Thyroid gland (tissue), 4 donors: ENCODE measurements at regions not wholly inside any gene's neighbourhood (a gene's known extent, or its start where the extent isn't known, plus 50 kb on each side); places are given as distances from the start of the nearest gene placed in this dataset.
A peak's percentile ranks its signal among the peaks of the same experiment; 100 is the strongest.

Experiments
- DNase-seq, 2 donors: peaks; one replicate each; pipeline ENCODE4 v3.0.0-alpha.2; 2019
- H3K27ac ChIP-seq, 3 donors: fragments of 200-600 bp; sonication (generic); 1 replicate in 2 of 3; 2 replicates in 1 of 3; pipeline ENCODE4 v1.5.1; 2016 to 2019; ENCODE audit warnings: mild to moderate bottlenecking in 1 of 3, moderate library complexity in 1 of 3
- H3K27me3 ChIP-seq: fragments of 200-600 bp; sonication (generic); one replicate; pipeline ENCODE4 v1.5.1; 2019
- H3K36me3 ChIP-seq, 2 donors: fragments of 200-600 bp; sonication (generic); one replicate each; pipeline ENCODE4 v1.5.1; 2016 to 2019
- H3K4me1 ChIP-seq, 2 donors: fragments of 200-600 bp; sonication (generic); one replicate each; pipeline ENCODE4 v1.5.1; 2017 to 2019
- H3K4me3 ChIP-seq, 3 donors: fragments of 200-600 bp; sonication (generic); replicated peaks in 1 of 3; 1 replicate in 2 of 3; 2 replicates in 1 of 3; pipeline ENCODE4 v1.5.1; 2016; ENCODE audit warnings: mild to moderate bottlenecking in 1 of 3
- H3K9me3 ChIP-seq: fragments of 200-600 bp; sonication (generic); one replicate; pipeline ENCODE4 v1.5.1; 2017
- POLR2A ChIP-seq, 2 donors: fragments of 450-650 bp; IDR thresholded peaks; one replicate each; pipeline ENCODE4 v1.6.1; 2017; ENCODE audit warnings: antibody characterized with exemption in 2 of 2, mild to moderate bottlenecking in 2 of 2, moderate library complexity in 1 of 2
- WGBS, 2 donors: methylation state at CpG; one replicate each; pipeline ENCODE4 v1.1.5; 2017; 5-methylcytosine and 5-hydroxymethylcytosine counted together
- intact Hi-C: fragments of 100-400 bp; cut with DNase I; formaldehyde crosslinking; loops from one replicate; pipeline ENCODE4 v1.15.1; 2023
- TF ChIP-seq, protein P1 (sequence below), 6 experiments: fragments of 200-600 bp in 3 of 6; fragments of 450-650 bp in 3 of 6; sonication (generic) in 3 of 6; IDR thresholded peaks; one replicate each; pipeline ENCODE4 v1.5.1; 2016 to 2019; ENCODE audit warnings: antibody characterized with exemption in 6 of 6, mild to moderate bottlenecking in 2 of 6, inconsistent platforms in 1 of 6, moderate library complexity in 1 of 6

DNA sequence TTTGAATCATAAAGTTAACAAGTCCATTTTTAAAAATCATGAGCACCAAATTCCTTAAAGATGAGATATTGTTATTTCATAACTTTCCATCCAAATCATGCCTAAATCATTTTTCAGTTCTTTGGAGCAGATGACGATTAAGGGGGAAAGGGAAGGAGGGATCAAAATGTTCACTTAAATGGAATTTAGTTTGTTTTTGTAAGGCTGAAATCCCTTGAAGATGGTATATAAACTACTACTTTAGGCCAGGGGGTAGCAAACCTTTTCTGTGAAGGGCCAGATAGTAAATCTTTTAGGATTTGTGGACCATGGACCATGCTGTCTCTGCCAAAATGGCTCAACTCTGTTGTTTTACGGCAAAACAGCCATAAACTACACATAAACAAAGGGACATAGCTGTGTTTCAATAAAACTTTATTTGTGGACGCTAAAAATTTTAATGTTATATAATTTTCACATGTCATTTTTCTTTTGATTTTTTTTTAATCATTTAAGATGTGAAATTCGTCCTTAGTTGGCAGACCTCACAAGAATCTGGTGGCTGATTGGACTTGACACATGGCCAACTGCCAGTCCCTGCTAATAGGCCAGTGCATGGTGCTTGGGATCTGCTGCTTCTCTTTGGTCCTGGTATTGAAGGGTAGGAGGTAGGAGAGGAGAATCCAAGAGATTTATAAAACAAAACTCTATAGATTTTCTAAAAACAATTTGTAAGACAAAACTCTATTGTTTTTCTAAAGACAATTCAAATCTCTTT lies 52.0 kb upstream of the RTN4 start:
- DNase-seq = no peak
- no peak overlapping the region for H3K4me3 ChIP-seq
- H3K27me3 ChIP-seq = no peaks in the 10 kb centered on the region
- peaks cover 10 to 30% of the 10 kb centered on the region in 2 donors for H3K4me1 ChIP-seq
- H3K27ac ChIP-seq = peak overlapping the region; percentile 27 to 65 (median 28)
- H3K36me3 ChIP-seq = no peaks in the 10 kb centered on the region
- intact Hi-C loops = no loop called here
- 78 to 83% methylated on average over 4 of the region's 4 CpGs for WGBS, 2 donors
- TF ChIP-seq, protein P1, sequence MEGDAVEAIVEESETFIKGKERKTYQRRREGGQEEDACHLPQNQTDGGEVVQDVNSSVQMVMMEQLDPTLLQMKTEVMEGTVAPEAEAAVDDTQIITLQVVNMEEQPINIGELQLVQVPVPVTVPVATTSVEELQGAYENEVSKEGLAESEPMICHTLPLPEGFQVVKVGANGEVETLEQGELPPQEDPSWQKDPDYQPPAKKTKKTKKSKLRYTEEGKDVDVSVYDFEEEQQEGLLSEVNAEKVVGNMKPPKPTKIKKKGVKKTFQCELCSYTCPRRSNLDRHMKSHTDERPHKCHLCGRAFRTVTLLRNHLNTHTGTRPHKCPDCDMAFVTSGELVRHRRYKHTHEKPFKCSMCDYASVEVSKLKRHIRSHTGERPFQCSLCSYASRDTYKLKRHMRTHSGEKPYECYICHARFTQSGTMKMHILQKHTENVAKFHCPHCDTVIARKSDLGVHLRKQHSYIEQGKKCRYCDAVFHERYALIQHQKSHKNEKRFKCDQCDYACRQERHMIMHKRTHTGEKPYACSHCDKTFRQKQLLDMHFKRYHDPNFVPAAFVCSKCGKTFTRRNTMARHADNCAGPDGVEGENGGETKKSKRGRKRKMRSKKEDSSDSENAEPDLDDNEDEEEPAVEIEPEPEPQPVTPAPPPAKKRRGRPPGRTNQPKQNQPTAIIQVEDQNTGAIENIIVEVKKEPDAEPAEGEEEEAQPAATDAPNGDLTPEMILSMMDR (IDR thresholded peaks at IDR 0.05) = no peak
- no peak for TF ChIP-seq POLR2A (IDR thresholded peaks at IDR 0.05)
- H3K9me3 ChIP-seq = no peaks in the 10 kb centered on the region

DNA sequence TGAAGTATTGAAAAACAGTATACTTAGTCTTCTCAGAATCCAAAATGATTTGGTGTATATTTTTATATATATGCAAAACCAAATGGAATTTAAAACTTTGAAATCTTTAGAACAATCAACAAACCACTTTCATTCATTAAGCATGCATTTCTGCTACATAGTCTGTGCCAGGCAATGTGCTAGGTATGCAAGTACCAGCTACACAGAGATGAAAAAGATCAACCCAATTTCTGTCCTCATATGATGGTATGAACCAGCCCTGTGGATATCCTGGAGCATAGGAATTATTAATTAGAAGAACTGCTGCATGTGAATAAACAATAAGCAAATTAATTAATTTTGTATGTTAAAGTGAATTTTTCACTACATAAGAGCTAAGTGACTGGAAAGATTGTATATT lies 51.2 kb upstream of the RTN4 start:
- Histone ChIP-seq H3K27me3 (no peaks in the 10 kb centered on the region), H3K4me3 (no peak overlapping the region), H3K36me3 (no peaks in the 10 kb centered on the region), H3K27ac (peak overlapping the region in 2 of 3 donors; percentile 28 to 65), H3K4me1 (peaks cover 16 to 37% of the 10 kb centered on the region in 2 donors), H3K9me3 (no peaks in the 10 kb centered on the region)
- intact Hi-C loops = no loop called here
- TF ChIP-seq POLR2A (IDR thresholded peaks at IDR 0.05) = no peak
- TF ChIP-seq, protein P1 (IDR thresholded peaks at IDR 0.05) = no peak
- no peak for DNase-seq

DNA sequence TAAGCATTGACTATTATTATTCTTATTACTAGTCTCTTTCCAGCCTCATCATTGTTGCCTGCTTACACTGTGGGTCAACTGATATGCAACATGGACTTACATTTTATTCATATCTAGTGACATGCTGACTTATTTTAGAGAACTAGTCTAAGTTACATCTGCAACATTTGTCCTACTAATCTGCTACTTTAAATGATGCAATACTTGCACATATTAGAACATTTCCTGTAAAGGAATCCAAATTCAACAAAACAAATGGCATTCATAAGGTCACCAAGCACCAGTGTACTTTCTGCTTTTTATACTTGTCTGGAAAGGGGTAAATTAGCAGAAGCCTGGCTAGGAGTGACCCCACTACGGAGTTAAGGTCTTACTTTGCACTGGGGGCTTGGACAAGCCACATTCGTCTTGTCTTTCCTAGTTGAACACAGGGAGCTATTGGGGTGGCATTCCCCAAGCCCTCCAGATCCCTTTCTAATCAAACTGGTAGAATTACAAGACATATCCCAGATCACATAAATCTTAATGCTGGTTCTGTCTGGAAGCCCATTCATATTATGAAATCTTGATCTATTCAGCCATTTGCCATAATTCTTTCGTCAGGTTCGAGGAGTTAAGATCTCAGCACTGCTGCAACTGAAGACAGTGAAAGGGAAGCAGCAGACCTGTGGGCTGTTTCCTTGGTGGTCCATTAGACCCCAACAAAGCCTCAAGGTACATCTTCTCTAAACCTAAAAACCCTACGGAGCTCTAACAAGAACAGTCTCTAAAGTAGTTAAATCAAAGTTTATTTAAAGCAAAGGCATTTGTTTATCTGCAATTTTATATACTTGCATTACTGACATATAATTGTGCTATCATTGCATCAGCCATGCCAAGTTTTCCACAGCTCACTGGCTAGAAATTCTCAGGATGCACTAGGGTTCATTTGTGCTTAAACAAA lies 49.9 kb upstream of the RTN4 start:
- Histone ChIP-seq H3K36me3 (no peaks in the 10 kb centered on the region), H3K4me3 (no peak overlapping the region), H3K9me3 (no peaks in the 10 kb centered on the region), H3K27ac (peak overlapping the region; percentile 22 to 59 (median 54)), H3K4me1 (peaks cover 23 to 37% of the 10 kb centered on the region in 2 donors), H3K27me3 (no peaks in the 10 kb centered on the region)
- intact Hi-C loops = loop anchor here (10.0 kb wide), 1 partner anchor 65 kb away; no protein-coding TSS in a partner anchor
- 79 to 82% methylated on average over 5 of the region's 5 CpGs for WGBS, 2 donors
- TF ChIP-seq, protein P1 (IDR thresholded peaks at IDR 0.05) = no peak
- TF ChIP-seq POLR2A (IDR thresholded peaks at IDR 0.05) = no peak
- no peak for DNase-seq
